ENCODE measurements at regions not wholly inside any gene's neighbourhood (a gene's known extent, or its start where the extent isn't known, plus 50 kb on each side); places are given as distances from the start of the nearest gene placed in this dataset.

DNA sequence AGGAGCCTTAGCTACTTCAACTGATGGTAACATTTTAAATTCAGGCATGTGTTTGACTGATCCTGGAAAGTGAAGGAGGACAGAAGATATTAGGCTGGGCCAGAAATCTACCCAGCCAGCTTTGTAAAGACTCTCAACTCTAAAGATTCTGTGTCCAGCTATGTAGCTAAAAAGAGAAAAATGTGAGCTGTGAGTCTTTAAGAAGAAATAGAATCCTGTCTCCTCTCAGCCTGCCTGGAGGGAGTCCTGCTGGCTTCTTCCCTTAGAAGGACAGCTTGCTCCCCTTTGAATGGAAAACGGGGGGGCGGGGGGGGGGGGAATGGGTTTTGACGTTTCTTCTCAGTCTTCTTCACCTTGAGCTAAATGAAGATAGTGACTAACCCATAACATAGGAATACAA is 54.3 kb upstream of the INTU start:
- H3K4me3 ChIP-seq (ENCODE audit: low read depth, poor library complexity, severe bottlenecking), result no peak overlapping the region
- TF ChIP-seq POLR2A (IDR thresholded peaks at IDR 0.05), result no peak
- TF ChIP-seq, protein P1, sequence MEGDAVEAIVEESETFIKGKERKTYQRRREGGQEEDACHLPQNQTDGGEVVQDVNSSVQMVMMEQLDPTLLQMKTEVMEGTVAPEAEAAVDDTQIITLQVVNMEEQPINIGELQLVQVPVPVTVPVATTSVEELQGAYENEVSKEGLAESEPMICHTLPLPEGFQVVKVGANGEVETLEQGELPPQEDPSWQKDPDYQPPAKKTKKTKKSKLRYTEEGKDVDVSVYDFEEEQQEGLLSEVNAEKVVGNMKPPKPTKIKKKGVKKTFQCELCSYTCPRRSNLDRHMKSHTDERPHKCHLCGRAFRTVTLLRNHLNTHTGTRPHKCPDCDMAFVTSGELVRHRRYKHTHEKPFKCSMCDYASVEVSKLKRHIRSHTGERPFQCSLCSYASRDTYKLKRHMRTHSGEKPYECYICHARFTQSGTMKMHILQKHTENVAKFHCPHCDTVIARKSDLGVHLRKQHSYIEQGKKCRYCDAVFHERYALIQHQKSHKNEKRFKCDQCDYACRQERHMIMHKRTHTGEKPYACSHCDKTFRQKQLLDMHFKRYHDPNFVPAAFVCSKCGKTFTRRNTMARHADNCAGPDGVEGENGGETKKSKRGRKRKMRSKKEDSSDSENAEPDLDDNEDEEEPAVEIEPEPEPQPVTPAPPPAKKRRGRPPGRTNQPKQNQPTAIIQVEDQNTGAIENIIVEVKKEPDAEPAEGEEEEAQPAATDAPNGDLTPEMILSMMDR (IDR thresholded peaks at IDR 0.05), result no peak
- 73 to 75% methylated on average over 3 of the region's 3 CpGs for WGBS, 2 donors
- intact Hi-C loops (cut with DNase I; ENCODE audit: low total_unique reads), result no loop called here
- no peak for DNase-seq (ENCODE audit: low spot score in 2 of 2)

GRCh38 chr4:127578967-127579366 is 53.8 kb upstream of the INTU start:
- 93% methylated on average over 7 of the region's 7 CpGs for whole genome bisulfite sequencing, 2 donors
- intact Hi-C loops (cut with DNase I; ENCODE audit: low total_unique reads), result no loop called here
- H3K4me3 ChIP-seq (ENCODE audit: low read depth, poor library complexity, severe bottlenecking), result no peak overlapping the region
- DNase-seq (ENCODE audit: low spot score in 2 of 2), result no peak
- no peak for TF ChIP-seq POLR2A (IDR thresholded peaks at IDR 0.05)
- TF ChIP-seq, protein P1 (IDR thresholded peaks at IDR 0.05), result no peak

DNA sequence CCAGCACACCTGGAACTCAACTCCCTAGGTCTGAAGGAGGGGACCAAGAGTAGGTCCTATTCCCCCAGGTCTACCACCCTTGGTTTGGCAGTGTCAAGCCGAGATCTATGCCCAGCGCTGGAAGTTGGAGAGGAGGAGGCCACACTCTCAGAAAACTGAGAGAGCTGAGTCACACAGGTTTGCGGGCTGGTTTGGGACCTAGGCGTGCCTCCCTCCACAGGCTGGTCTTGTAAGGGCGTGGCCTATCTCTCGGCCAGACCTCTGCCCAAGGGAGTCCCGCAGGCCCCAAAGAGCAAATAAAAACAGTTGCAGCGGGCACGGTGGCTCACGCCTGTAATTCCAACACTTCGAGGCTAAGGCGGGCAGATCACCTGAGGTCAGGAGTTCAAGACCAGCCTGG is 52.9 kb upstream of the INTU start:
- no peak overlapping the region for H3K4me3 ChIP-seq (ENCODE audit: low read depth, poor library complexity, severe bottlenecking)
- no peak for DNase-seq (ENCODE audit: low spot score in 2 of 2)
- intact Hi-C loops (cut with DNase I; ENCODE audit: low total_unique reads), result no loop called here
- no peak for TF ChIP-seq POLR2A (IDR thresholded peaks at IDR 0.05)
- TF ChIP-seq, protein P1 (IDR thresholded peaks at IDR 0.05), result no peak
- WGBS, 2 donors, result 90 to 93% methylated on average over 10 to 12 of the region's 12 CpGs

GRCh38 chr4:127580300-127580699 is 52.5 kb upstream of the INTU start:
- DNase-seq (ENCODE audit: low spot score in 2 of 2), result no peak
- WGBS, 2 donors, result 92% methylated on average over 4 of the region's 4 CpGs
- TF ChIP-seq, protein P1 (IDR thresholded peaks at IDR 0.05), result no peak
- no peak for TF ChIP-seq POLR2A (IDR thresholded peaks at IDR 0.05)
- intact Hi-C loops (cut with DNase I; ENCODE audit: low total_unique reads), result no loop called here
- no peak overlapping the region for H3K4me3 ChIP-seq (ENCODE audit: low read depth, poor library complexity, severe bottlenecking)

DNA sequence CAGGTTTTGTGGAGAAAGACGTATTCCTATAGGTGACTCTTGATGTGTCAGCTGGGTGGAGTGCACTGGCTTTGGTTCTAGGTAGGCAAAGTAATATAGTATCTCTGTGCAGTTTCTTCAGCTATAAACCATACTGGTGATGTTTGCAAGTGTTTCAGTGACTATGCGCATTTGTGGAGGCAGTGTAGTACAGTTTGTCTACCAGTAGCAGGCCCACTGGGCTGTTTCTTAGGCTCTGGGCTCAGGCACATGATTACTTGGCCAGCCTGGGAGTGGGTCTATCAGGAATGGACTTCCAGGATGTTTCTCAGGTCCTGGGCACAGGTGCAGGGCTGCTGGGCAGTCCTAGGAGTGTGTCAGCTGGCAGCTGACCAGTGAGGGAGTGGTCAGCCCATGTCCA is 51.9 kb upstream of the INTU start:
- 84 to 94% methylated on average over 2 of the region's 2 CpGs for WGBS, 2 donors
- intact Hi-C loops (cut with DNase I; ENCODE audit: low total_unique reads), result no loop called here
- TF ChIP-seq POLR2A (IDR thresholded peaks at IDR 0.05), result no peak
- TF ChIP-seq, protein P1 (IDR thresholded peaks at IDR 0.05), result no peak
- no peak overlapping the region for H3K4me3 ChIP-seq (ENCODE audit: low read depth, poor library complexity, severe bottlenecking)
- no peak for DNase-seq (ENCODE audit: low spot score in 2 of 2)

MicroRNA genes in the stretch of these regions (microRNA counts, 767-probe panel; counts per million panel counts)
- 0 to 358 counts per million in 2 donors for microRNA hsa-miR-2054

Small RNA genes lying in the stretch of these regions (microRNA-seq; reads per million reads assigned to microRNA genes)
- gene MIR2054 (ENCODE audit: borderline number of aligned reads in 1 of 2, borderline replicate concordance in 2 of 2), result 0 reads per million in 2 donors

Data from lower leg skin (tissue), 4 donors.